ENCODE measurements at regions not wholly inside any gene's neighbourhood (a gene's known extent, or its start where the extent isn't known, plus 50 kb on each side); places are given as distances from the start of the nearest gene placed in this dataset.

- no peaks in the 10 kb centered on the region for H3K9me3 ChIP-seq
- no peak for TF ChIP-seq CTCF (IDR thresholded peaks at IDR 0.05)
- no peaks in the 10 kb centered on the region for H3K4me1 ChIP-seq (ENCODE audit: low read depth)
- DNase-seq (no peak), ATAC-seq (no peak)
- no peak overlapping the region for H3K4me3 ChIP-seq
- no peaks in the 10 kb centered on the region for H3K36me3 ChIP-seq (ENCODE audit: low read depth)
- intact Hi-C loops (cut with DNase I, micrococcal nuclease) = no loop called here
Measured at GRCh38 chr20:7347409-7347808, 579.9 kb downstream of the BMP2 start.

GRCh38 chr20:7348253-7348652 is 580.8 kb downstream of the BMP2 start:
- intact Hi-C loops (cut with DNase I, micrococcal nuclease) = no loop called here
- ATAC-seq = no peak
- H3K9me3 ChIP-seq = no peaks in the 10 kb centered on the region
- no peaks in the 10 kb centered on the region for H3K36me3 ChIP-seq (ENCODE audit: low read depth)
- no peak overlapping the region for H3K4me3 ChIP-seq
- no peak for TF ChIP-seq CTCF (IDR thresholded peaks at IDR 0.05)
- no peak for DNase-seq
- H3K4me1 ChIP-seq (ENCODE audit: low read depth) = no peaks in the 10 kb centered on the region

- H3K4me1 ChIP-seq (ENCODE audit: low read depth) = no peaks in the 10 kb centered on the region
- DNase-seq (no peak), ATAC-seq (no peak)
- TF ChIP-seq CTCF (IDR thresholded peaks at IDR 0.05) = no peak
- no peaks in the 10 kb centered on the region for H3K9me3 ChIP-seq
- no peaks in the 10 kb centered on the region for H3K36me3 ChIP-seq (ENCODE audit: low read depth)
- intact Hi-C loops (cut with DNase I, micrococcal nuclease) = no loop called here
- H3K4me3 ChIP-seq = no peak overlapping the region
Measured at GRCh38 chr20:7352165-7352564, 584.7 kb downstream of the BMP2 start.

- H3K36me3 ChIP-seq (ENCODE audit: low read depth) = no peaks in the 10 kb centered on the region
- no peak for DNase-seq
- intact Hi-C loops (cut with DNase I, micrococcal nuclease) = no loop called here
- no peaks in the 10 kb centered on the region for H3K9me3 ChIP-seq
- H3K4me1 ChIP-seq (ENCODE audit: low read depth) = no peaks in the 10 kb centered on the region
- no peak for TF ChIP-seq CTCF (IDR thresholded peaks at IDR 0.05)
- ATAC-seq = no peak
- H3K4me3 ChIP-seq = no peak overlapping the region
Measured at GRCh38 chr20:7355051-7355450, 585.2 kb downstream of the HAO1 start.

GRCh38 chr20:7358670-7359069 is 581.6 kb downstream of the HAO1 start:
- intact Hi-C loops (cut with DNase I, micrococcal nuclease) = no loop called here
- TF ChIP-seq CTCF (IDR thresholded peaks at IDR 0.05) = no peak
- Histone ChIP-seq H3K36me3 (ENCODE audit: low read depth) (no peaks in the 10 kb centered on the region), H3K4me3 (no peak overlapping the region), H3K9me3 (no peaks in the 10 kb centered on the region), H3K4me1 (ENCODE audit: low read depth) (no peaks in the 10 kb centered on the region)
- DNase-seq (no peak), ATAC-seq (no peak)

- no peak for DNase-seq
- TF ChIP-seq CTCF (IDR thresholded peaks at IDR 0.05) = no peak
- no peak overlapping the region for H3K4me3 ChIP-seq
- no peaks in the 10 kb centered on the region for H3K36me3 ChIP-seq (ENCODE audit: low read depth)
- H3K9me3 ChIP-seq = no peaks in the 10 kb centered on the region
- intact Hi-C loops (cut with DNase I, micrococcal nuclease) = no loop called here
- no peaks in the 10 kb centered on the region for H3K4me1 ChIP-seq (ENCODE audit: low read depth)
- ATAC-seq = no peak
Measured at GRCh38 chr20:7359739-7360138, 580.5 kb downstream of the HAO1 start.
